ENCODE measurements at regions not wholly inside any gene's neighbourhood (a gene's known extent, or its start where the extent isn't known, plus 50 kb on each side); places are given as distances from the start of the nearest gene placed in this dataset.

DNA sequence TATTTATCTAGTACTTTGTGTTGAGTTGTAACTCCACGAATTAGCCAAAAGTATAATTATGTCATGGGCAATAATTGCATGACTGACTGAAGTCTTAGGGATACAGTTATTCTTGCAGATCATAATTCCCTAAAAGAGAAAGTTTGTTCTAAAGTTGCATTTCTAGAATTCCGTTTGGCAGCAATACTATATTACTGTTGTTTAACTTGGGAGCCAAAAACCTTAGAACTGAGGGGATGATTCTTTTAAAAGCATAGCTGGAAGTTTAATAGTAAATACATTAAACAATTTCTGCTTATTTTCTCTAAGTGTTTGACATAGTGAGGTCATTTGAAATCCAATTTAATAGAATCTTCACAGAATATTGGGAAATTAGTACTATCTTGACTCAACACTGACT is 356.4 kb upstream of the ADAMTS5 start:
- TF ChIP-seq CTCF (optimal IDR thresholded peaks at IDR 0.05 in 1 of 3, IDR thresholded peaks at IDR 0.05 in 1 of 3, conservative IDR thresholded peaks at IDR 0.05 in 1 of 3; ENCODE audit: extremely low read depth in 1 of 3, insufficient read depth in 2 of 3, low read length in 3 of 3) (no peak), EZH2 (IDR thresholded peaks at IDR 0.05; ENCODE audit: low read length) (no peak)
